ENCODE measurements at regions not wholly inside any gene's neighbourhood (a gene's known extent, or its start where the extent isn't known, plus 50 kb on each side); places are given as distances from the start of the nearest gene placed in this dataset.

- no peak overlapping the region for H3K4me3 ChIP-seq
- H3K36me3 ChIP-seq (ENCODE audit: control insufficient read depth in 4 of 4, insufficient read depth in 4 of 4, low read length in 4 of 4) = no peaks in the 10 kb centered on the region
- ATAC-seq (ENCODE audit: insufficient read depth, low FRiP score) (no peak), DNase-seq (no peak)
- 90 to 91% methylated on average over 7 of the region's 7 CpGs for WGBS, 2 donors
- no peaks in the 10 kb centered on the region for H3K9me3 ChIP-seq (ENCODE audit: control insufficient read depth in 4 of 4, insufficient read depth in 3 of 4, low read length in 3 of 4)
- H3K27me3 ChIP-seq (ENCODE audit: control insufficient read depth in 3 of 3, insufficient read depth in 3 of 3, low read length in 2 of 3) = no peaks in the 10 kb centered on the region
- no peak overlapping the region for H3K27ac ChIP-seq (ENCODE audit: low read depth in 1 of 2, low read length in 1 of 2)
- no peak overlapping the region for H3K9ac ChIP-seq (ENCODE audit: insufficient read depth in 1 of 2, low read length in 2 of 2)
- peaks cover 0 to 13% (median 0%) of the 10 kb centered on the region in 5 donors for H3K4me1 ChIP-seq (ENCODE audit: control insufficient read depth in 5 of 5, insufficient read depth in 5 of 5, low read length in 5 of 5)
- TF ChIP-seq CTCF (IDR thresholded peaks at IDR 0.05; ENCODE audit: control extremely low read depth, extremely low read depth) = no peak
These were observed 510.3 kb upstream of the ZFHX3 start for GRCh38 chr16:73558219-73558618.

- no peak overlapping the region for H3K9ac ChIP-seq (ENCODE audit: insufficient read depth in 1 of 2, low read length in 2 of 2)
- DNase-seq (peak in 2 of 3 donors; percentile 68 to 82), ATAC-seq (ENCODE audit: insufficient read depth, low FRiP score) (no peak)
- no peaks in the 10 kb centered on the region for H3K27me3 ChIP-seq (ENCODE audit: control insufficient read depth in 3 of 3, insufficient read depth in 3 of 3, low read length in 2 of 3)
- H3K9me3 ChIP-seq (ENCODE audit: control insufficient read depth in 4 of 4, insufficient read depth in 3 of 4, low read length in 3 of 4) = peaks cover 0 to 4% (median 0%) of the 10 kb centered on the region in 4 donors
- H3K36me3 ChIP-seq (ENCODE audit: control insufficient read depth in 4 of 4, insufficient read depth in 4 of 4, low read length in 4 of 4) = no peaks in the 10 kb centered on the region
- WGBS, 2 donors = 78 to 81% methylated on average over 10 of the region's 10 CpGs
- H3K4me1 ChIP-seq (ENCODE audit: control insufficient read depth in 5 of 5, insufficient read depth in 5 of 5, low read length in 5 of 5) = peaks cover 0 to 37% (median 3%) of the 10 kb centered on the region in 5 donors
- no peak overlapping the region for H3K4me3 ChIP-seq
- no peak for TF ChIP-seq CTCF (IDR thresholded peaks at IDR 0.05; ENCODE audit: control extremely low read depth, extremely low read depth)
- H3K27ac ChIP-seq (ENCODE audit: low read depth in 1 of 2, low read length in 1 of 2) = no peak overlapping the region
These were observed 506.2 kb upstream of the ZFHX3 start for GRCh38 chr16:73553941-73554660.

GRCh38 chr16:73549984-73550631 is 502.2 kb upstream of the ZFHX3 start:
- no peak overlapping the region for H3K9ac ChIP-seq (ENCODE audit: insufficient read depth in 1 of 2, low read length in 2 of 2)
- 63 to 73% methylated on average over 19 of the region's 19 CpGs for WGBS, 2 donors
- H3K27ac ChIP-seq (ENCODE audit: low read depth in 1 of 2, low read length in 1 of 2) = peak overlapping the region in 1 of 2 donors; percentile 52
- H3K9me3 ChIP-seq (ENCODE audit: control insufficient read depth in 4 of 4, insufficient read depth in 3 of 4, low read length in 3 of 4) = peaks cover 0 to 4% (median 0%) of the 10 kb centered on the region in 4 donors
- H3K4me1 ChIP-seq (ENCODE audit: control insufficient read depth in 5 of 5, insufficient read depth in 5 of 5, low read length in 5 of 5) = peaks cover 0 to 66% (median 2%) of the 10 kb centered on the region in 5 donors
- no peak overlapping the region for H3K4me3 ChIP-seq
- peaks cover 0 to 21% (median 5%) of the 10 kb centered on the region in 3 donors for H3K27me3 ChIP-seq (ENCODE audit: control insufficient read depth in 3 of 3, insufficient read depth in 3 of 3, low read length in 2 of 3)
- no peak for TF ChIP-seq CTCF (IDR thresholded peaks at IDR 0.05; ENCODE audit: control extremely low read depth, extremely low read depth)
- DNase-seq (peak in 1 of 3 donors; percentile 17), ATAC-seq (ENCODE audit: insufficient read depth, low FRiP score) (no peak)
- H3K36me3 ChIP-seq (ENCODE audit: control insufficient read depth in 4 of 4, insufficient read depth in 4 of 4, low read length in 4 of 4) = no peaks in the 10 kb centered on the region

All from lung (tissue), 11 donors.